ENCODE measurements at regions not wholly inside any gene's neighbourhood (a gene's known extent, or its start where the extent isn't known, plus 50 kb on each side); places are given as distances from the start of the nearest gene placed in this dataset.
"Not testable (repeated sequence)": the region's sequence is repeated elsewhere in the genome, so short reads cannot be mapped to it uniquely, and the experiment has no call there.

DNA sequence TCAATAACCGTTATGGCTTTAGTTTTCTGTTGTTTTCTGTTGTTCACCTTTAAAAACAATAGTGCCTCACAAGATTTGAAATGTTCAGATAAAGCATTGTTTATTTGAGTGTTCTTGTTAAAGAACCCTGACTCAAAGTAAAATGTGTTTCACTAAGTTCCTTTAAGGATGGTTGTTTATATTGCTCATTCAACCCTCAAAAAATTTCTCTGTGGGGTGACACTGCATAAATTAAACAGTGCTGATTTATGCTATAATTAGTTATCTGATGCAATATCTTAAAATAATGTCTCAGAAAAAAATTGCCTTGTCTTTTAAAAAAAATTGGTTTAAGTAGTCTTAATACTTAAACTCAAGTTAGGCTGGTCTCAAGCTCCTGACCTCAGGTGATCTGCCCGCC is 775.1 kb downstream of the FLRT2 start:
- no peak for DNase-seq

DNA sequence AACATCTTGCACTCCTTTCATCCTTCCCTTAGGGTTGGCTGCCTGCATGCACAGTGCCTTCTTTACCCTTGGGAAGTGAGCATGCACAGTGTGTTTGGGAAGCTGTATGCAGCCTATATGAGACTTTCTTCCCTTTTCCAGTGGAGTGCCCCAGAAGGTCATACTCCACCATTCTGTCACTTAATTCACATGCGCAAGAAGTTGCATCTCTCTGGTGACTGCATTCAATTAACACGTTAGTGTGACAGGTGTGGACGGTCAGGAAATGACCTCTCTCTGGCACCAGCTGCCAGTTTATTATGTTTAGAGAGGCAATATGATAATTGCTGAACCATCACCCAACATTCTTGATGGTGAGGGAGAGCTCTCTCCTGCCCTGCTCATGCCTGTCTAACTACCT is 770.0 kb downstream of the FLRT2 start:
- no peak for DNase-seq

DNA sequence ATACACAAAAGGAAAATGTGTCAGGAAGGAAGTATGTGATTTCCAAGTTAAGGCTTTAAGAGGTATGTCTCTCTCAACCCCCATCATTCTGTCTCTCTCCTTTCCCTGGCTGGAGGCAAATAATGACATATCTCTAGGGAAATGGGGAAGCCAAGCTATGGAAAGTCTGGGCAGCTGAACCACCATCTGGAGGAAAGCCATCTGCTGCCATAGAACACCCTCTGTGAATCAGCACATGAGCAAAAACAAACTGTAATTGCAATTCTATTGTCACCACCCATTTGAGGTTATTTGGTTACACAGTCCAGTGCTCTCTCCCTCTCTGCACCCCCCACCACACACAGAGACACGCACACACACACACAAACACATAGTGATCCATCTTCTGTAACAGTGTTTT is 766.2 kb downstream of the FLRT2 start:
- DNase-seq = no peak

DNA sequence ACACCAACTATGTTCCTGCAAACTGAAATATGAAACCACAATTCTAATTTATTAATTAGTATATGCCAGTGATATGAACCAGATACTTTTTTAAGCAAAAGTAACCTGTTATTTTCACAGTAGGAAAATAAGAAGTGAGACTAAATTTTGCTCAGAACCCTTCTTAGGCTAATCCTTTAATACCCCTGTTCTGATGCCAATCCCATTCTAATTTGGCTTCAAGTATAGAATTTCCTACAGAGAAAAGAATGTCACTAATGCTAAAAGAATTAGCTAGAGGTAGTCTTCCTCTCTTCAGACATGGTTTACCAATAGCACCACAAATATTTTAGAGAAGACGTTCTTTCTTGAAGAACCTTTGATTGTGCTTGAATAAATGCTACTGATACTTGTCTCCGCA is 758.4 kb downstream of the FLRT2 start:
- DNase-seq = no peak

DNA sequence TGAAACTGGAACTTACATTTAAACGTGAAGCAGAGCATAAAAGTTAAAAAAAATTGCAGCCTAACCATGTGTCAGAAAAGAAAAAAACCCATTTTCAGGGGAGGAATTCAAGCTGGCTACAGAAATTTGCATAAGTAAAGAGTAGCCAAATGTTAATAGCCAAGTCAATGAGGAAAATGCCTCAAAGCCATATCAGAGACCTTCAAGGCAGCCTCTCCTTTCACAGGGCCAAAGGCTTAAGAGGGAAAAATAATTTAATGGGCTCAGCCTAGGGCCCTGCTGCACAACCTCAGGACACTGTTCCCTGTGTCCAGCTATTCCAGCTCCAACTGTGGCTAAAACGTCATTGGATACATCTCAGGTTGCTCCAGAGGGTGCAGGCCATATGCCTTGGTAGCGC is 749.5 kb downstream of the FLRT2 start:
- no peak for DNase-seq

DNA sequence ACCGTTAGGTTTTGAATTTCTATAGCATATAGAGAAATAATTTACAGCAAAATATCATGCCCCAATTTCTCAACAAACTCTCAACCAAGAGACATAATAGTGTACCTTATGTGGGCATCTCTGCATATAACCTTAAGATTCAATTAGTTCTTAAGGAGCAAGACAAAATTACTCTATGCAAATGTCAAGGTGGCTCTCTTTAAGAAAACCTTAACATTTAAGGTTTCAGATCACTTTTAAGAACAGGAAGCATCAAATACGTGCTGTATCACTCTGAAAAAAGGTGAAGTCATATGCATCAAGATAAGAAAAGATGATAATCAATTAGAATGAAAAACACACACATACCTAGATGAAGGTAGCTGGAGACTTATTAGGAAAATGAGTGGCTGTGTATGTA is 728.0 kb downstream of the FLRT2 start:
- DNase-seq = no peak

DNA sequence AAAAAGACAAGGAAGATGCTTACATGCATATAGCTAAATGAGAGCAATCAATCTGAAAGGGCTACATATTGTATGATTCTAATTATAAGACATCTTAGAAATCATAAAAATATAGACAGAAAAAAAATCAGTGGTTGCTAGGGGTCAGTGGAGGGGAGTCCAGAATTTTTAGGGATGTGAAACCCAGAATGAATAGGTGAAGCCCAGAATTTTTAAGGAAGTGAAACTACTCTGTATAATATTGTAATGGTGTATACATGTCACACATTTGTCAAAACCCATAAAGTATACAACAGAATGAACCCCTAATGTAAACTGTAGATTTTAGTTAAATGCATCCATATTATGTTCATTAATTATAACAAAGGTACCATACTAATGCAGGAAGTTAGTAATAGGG is 713.2 kb downstream of the FLRT2 start:
- no peak for DNase-seq

DNA sequence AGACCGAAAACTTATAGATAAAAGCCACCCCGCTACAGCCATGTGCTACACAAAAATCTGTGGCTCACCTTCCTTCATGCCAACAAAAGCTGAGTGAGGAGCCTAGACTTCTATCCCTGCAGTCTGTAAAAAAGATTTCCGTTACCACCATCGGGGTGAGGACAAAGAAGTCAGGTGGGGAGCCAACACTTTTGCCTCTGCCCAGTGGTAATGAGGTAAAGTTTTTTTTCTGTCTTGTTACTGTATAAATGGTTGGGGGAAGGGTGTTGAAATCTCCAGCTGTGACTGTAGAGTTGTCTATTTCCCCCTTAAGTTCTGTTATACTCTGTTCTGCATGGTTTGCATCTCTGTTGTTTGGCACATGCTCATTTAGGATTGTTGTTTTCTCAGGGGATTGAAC is 707.8 kb downstream of the FLRT2 start:
- DNase-seq = no peak

DNA sequence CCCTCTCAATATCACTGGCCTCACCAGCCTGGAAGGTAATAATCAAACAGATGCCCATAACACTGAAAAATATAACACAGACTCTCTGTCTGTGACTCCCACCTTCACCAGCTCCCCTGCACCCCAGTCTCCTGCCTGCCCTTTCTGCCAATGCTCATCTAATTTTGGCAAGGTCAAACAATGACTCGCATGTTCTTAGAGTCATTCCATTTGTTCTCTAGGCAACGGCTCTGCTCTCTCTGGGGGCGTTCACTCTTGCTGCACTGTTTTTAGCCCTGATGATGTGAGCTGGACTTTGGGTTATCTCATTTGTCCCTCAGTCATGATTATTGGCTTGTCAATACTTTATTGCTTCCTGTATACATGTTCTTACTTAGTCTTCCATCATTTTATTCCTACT is 691.8 kb downstream of the FLRT2 start:
- no peak for DNase-seq

DNA sequence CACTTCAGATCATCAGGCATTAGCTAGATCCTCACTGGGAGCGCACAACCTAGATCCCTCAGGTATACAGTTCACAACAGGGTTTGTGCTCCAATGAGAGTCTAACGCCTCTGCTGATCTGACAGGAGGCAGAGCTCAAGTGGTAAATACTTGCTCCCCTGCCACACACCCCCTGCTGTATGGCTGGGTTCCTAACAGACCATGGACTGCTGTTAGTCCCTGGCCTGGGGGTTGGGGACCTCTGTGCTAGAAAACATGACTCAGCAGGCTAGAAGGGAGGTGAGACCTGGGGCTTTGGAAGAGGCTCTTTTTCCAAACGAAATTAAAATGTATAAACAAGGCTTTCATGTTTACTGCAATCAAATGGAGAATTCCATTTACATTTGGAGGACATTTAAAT is 691.1 kb downstream of the FLRT2 start:
- DNase-seq = no peak

DNA sequence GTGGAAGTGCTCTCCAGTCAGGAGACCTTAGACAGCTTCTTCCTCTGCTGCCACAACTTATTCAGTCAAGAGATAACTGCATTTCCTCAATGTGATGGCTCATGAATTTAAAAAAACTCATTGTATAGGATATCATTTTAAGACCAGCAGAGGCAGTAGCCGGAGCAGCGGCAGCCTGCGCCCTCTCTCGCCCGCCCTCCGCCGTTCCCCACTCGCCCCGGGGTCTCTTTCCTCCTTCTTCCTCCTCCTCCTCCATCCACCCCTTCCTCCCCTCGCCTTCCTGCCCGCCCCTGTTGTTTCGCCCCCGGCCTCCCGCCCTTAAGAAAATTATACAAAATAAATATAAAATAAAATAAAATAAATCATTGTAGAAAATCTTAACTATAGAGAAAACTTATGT is 687.6 kb downstream of the FLRT2 start:
- DNase-seq = no peak

DNA sequence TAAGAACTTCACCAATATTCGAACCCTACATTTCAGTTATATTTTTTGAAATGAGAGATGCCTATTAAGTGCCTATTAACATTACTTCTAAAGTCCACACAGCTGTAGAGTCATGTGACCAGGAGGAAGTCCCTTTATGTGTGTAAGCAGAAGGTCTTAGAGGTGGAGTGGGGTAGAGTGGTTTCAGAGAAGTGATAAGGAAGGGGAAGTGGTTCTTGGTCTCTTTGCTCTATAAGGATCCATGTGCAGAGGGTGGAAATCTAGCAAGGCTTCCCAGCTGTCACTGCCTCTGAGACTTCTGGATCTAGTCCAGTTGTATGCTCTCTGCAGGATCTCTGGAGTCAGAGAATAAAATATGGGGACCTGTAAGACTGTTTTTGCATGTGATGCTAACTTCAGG is 673.9 kb downstream of the FLRT2 start:
- no peak for DNase-seq

DNA sequence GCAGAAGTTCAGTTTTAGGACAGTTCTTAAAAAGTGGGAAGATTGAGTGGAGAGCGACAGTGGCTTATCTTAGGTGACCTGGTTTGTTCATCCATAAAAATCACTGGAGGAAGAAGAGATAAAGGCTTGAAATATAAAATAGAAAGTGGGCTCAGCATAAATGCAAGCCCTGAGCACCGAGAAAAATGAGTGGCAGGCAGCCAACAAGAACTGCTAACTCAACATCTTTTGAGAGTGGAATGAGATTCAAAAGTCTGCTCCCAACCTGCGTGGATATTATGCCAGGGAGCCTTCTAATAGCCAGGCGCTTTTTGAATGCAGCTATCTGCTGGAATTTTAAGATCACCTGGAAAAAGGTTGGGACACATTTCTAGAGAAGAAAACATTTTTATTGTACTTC is 666.5 kb downstream of the FLRT2 start:
- no peak for DNase-seq

DNA sequence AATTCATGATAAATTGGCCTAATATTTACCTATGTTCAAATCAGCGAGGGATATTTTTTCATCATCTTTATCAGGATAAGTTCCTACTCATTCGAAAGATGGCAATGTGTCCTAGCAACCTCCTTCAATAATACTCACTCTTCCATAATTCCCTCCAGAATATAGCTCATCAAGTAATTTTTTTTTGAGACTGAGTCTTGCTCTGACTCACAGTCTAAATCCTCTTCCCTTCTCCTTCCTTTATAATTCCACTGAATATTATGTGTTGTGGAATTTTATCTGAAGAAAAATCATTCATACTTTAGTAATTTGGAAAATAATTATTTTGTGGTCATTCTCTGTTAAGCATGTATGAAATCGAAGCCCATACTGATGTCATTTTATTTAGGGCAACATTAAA is 663.8 kb downstream of the FLRT2 start:
- DNase-seq = no peak

DNA sequence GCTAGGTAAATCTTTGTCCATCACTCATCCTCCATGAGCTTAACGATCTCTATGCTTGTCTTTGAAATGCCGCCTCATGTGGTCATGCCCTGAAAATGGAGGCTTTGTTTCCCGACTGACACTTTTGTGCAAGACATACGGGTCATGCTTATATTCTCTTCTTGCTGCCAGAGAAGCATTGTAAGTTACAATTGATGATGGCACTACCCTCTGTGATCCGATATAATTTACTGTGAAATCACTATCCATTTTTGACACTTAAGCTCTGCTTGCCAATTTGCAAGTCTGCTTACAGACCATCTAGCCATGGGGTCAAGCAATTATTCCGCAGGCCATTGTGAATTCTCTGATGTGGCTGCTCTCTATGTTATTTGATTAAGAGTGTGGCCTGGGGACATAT is 650.0 kb downstream of the FLRT2 start:
- no peak for DNase-seq

DNA sequence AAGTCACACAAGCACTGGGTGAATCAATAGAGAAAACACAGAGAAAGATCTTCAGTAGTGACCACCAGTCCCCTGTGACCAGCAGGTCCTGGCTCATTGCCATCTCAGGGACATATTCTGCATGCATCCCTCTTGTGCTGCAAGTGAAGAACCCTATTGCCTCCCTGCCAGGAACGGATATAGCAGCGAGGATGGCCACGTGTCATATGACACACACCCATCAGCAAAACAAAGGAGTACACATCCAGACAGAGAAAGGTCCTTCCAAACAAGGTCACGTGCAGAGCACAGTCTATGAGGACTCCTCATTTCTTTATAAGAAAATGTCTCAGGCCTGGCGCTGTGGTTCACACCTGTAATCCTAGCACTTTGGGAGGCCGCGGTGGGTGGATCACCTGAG is 638.4 kb downstream of the FLRT2 start:
- DNase-seq = no peak

DNA sequence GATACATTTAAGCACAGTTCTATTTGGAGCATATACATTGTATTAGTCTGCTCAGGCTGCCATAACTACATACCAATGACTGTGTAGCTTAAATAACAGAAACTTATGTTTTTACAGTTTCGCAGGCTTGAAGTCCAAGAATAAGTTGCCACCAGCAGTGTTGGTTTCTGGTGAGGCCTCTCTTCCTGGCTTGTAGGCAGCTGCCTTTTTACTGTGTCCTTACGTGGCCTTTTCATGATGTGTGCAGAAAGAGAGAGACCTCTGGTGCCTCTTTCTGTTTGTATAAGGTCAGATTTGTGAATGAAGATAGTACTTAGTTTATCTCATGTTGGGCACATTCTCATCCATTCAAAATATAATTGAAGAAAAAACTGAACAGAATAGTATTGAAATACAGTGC is 636.6 kb downstream of the FLRT2 start:
- no peak for DNase-seq

DNA sequence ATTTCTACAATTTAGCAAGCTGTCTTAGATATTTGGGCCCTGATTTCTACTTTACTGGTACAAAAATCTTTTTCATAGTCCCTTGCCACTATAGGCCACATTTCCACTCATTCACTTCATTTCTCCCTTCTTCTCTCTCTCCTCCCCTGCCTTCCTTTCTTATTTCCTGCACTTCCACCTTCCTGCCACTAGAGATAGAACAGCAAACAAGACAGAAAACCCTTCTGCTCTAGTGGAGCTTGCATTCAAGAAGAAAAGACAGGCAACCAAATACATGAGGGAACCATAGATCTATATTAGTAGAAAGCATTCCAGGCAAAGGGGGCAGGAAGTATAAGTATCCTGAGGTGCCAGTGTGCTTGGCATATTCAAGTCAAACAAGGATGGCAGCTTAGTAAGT is 623.5 kb downstream of the FLRT2 start:
- no peak for DNase-seq

DNA sequence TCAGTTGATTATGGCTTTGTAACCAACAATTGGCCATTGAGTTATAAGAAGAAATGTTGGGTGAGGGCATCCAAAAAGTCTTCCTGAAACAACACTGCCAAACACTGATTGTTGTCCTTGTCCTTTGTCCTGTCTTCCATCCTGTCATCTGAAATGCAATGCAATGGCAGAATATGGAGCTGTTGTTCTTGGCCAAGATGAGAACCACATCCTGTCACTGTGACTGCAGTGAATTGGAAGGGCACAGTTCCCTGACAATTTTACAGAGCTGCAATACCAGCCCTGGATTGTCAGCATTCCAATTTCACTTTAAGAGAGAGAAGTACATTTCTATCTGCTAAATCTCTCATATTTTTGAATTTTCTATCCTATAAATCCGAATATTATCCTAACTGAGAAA is 613.3 kb downstream of the FLRT2 start:
- DNase-seq = no peak

DNA sequence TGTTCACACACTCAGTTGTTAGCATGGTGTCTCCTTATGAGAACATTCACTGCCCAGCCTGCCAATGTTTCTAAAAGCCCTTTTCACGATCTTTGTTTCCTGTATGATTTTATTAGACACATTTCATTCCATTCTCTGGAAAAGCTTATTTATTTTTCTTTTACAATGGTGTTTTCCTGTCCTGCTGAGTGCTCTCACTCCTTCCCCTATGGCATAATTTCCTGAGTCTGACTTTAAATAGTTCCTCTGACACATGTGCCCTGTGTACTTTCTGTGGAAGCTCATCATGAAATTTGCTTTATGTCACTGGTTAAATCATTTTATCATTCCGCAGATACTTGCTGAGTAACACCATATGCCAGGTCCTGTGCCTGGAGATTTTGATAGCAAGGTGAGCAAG is 612.0 kb downstream of the FLRT2 start:
- no peak for DNase-seq

DNA sequence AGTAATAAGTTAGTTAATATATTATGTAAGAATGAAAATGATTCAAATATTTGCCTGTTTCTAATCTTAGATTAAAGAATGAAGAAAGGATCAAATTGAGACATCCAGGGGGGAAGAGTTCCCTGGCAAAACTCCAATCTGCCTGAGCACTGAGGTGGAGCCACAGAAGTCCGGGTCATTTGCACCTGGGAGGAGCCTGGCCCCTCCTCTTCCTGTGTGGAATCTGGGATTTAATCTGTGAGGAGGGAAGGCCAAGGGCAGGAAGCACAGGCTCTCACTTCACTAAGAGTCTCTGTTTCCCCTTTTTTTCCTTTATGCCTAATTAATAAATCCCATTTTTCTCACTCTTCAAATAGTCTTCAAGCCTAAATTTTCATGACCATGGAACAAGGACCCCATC is 599.5 kb downstream of the FLRT2 start:
- no peak for DNase-seq

DNA sequence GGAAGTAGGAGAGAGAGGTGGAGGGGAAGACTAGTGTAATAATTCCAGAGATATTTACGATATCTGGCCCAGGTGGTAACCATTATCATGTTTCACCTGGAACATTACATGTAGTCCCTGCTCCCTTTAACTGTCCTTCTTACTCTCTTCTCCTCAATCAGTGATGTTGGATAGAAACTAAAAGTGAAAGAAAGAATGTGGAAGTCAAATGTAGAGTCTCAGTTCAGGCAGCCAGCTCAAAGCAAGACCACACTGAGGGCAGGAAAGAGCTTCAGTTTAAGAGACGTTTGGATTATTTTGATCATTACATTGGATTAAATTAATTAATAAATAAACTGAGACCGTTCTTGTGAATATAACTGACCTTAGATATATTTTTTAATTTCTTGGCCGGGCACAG is 594.4 kb downstream of the FLRT2 start:
- no peak for DNase-seq

DNA sequence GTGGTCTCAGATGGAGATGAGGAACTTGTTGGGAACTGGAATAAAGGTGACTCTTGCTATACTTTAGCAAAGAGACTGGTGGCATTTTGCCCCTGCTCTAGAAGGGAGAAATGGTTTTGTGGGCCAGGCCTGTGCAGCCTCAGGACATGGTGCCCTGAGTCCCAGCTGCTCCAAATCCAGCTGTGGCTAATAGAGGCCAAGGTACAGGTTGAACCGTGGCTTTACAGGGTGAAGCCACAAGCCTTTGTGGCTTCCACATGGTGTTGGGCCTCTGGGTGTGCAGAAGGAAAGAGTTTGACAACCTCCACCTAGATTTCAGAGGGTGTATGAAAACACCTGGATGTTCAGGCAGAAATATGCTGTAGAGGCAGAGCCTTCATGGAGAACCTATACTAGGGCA is 586.0 kb downstream of the FLRT2 start:
- DNase-seq = no peak

DNA sequence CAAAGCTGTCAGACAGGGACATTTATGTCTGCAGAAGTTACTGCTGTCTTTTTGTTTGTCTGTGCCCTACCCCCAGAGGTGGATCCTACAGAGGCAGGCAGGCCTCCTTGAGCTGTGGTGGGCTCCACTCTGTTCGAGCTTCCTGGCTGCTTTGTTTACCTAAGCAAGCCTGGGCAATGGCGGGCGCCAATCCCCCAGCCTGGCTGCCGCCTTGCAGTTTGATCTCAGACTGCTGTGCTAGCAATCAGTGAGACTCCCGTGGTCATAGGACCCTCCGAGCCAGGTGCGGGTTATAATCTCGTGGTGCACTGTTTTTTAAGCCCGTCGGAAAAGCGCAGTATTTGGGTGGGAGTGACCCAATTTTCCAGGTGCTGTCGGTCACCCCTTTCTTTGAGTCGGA is 580.9 kb downstream of the FLRT2 start:
- DNase-seq = not testable (repeated sequence)

DNA sequence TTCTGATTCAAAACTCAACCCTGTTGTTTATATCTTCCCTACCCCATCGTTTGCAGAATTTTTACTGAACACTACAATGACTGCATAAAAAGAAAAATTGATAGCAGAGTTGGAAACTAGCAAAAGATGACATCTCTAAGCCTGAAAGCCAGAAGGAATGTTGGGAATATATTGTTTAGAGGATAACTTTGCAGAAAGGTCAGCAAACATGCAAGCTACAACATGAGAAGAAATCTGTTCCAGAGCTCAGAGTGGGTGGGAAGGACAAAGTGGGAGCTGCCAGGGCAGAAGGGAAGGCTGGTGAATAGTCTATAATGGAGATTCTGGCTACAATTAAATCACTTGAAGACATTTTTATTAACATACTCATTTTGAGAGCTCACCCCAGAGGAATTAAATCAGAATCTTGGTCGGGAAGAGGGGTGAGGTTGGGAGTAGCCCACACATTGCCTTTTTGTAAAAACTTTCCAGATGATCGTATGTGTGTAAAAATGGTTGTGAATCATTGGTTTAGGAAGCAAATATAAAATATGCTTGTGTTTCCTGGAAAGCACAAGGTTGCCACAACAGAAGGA is 574.8 kb downstream of the FLRT2 start:
- no peak for DNase-seq

DNA sequence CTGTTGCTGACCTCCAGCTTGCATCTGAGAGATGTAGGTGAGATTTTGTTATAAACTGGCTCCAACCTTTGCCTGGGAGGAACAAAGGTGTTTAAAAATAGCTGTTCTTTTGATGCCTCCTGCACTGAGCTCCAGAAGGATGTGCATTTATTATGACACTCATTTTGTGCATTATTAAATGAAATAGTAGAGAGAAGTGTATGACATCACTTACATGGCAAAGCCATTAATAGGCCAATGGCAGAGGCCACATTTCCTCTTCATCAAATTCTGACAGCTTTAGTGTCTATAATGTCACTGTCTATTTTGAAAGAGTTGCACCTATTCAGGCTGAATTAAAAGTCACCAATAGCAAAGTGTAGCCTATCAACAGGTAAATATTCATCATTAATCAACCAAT is 564.6 kb downstream of the FLRT2 start:
- DNase-seq = no peak

Measured in CD4-positive, alpha-beta T cell treated with Interferon alpha-2 for 1 hour (primary cell).